Astrocyte (in vitro differentiated cells and primary cell): ENCODE measurements at regions not wholly inside any gene's neighbourhood (a gene's known extent, or its start where the extent isn't known, plus 50 kb on each side); places are given as distances from the start of the nearest gene placed in this dataset.

Experiments used
- EZH2 ChIP-seq: IDR thresholded peaks from 2 replicates; pipeline ENCODE4 v1.6.1; 2012; ENCODE audit warnings: mild to moderate bottlenecking, low read length, inconsistent platforms; ENCODE audit not compliant: insufficient read depth
- TF ChIP-seq, protein P1 (sequence below): IDR thresholded peaks from 2 replicates; pipeline ENCODE4 v1.5.1; 2011; ENCODE audit warnings: low read depth, mild to moderate bottlenecking, inconsistent platforms, low read length, moderate library complexity; ENCODE audit not compliant: insufficient read depth

DNA sequence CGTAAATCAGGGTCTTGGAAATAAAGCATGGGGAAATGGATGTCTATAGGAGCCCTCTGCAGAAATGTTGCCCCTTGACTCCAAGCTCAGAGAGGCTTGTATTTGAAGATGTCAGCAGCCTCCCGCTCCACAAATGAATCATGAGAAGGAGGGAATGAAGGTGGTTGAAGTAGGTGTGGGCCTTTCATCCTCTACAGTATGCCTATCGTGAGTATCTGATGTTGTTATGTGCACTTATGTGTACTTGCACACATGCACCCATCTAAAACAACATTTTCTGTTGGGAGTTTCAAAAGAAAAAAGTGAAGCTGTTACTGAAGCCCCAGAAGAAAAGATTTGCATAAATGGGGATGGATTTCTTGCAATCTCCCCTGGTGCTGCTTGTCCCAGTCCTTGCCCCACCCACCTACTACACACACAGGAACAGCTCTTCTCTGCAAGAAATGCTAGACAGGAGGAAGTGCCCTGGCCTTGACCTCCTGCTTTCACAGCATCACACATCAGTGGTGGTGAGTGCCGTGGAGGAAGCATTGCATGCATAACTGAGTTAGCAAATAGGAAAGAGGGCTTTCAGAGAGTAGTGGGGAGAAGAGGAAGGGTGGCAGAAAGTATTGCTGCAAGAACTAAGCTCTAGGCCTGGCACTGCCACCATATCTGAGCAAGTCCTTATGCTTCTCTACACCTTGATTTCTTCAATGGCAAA is 156.1 kb downstream of the SNX18 start:
- TF ChIP-seq, protein P1, sequence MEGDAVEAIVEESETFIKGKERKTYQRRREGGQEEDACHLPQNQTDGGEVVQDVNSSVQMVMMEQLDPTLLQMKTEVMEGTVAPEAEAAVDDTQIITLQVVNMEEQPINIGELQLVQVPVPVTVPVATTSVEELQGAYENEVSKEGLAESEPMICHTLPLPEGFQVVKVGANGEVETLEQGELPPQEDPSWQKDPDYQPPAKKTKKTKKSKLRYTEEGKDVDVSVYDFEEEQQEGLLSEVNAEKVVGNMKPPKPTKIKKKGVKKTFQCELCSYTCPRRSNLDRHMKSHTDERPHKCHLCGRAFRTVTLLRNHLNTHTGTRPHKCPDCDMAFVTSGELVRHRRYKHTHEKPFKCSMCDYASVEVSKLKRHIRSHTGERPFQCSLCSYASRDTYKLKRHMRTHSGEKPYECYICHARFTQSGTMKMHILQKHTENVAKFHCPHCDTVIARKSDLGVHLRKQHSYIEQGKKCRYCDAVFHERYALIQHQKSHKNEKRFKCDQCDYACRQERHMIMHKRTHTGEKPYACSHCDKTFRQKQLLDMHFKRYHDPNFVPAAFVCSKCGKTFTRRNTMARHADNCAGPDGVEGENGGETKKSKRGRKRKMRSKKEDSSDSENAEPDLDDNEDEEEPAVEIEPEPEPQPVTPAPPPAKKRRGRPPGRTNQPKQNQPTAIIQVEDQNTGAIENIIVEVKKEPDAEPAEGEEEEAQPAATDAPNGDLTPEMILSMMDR = no peak
- TF ChIP-seq EZH2 = no peak
